ENCODE measurements at regions not wholly inside any gene's neighbourhood (a gene's known extent, or its start where the extent isn't known, plus 50 kb on each side); places are given as distances from the start of the nearest gene placed in this dataset.
A peak's percentile ranks its signal among the peaks of the same experiment; 100 is the strongest.
"Not testable (repeated sequence)": the region's sequence is repeated elsewhere in the genome, so short reads cannot be mapped to it uniquely, and the experiment has no call there.

GRCh38 chr20:52424357-52424942 lies 232.9 kb upstream of the ZFP64 start:
- H3K4me1 ChIP-seq (ENCODE audit: control insufficient read depth in 5 of 5, insufficient read depth in 5 of 5, low read length in 5 of 5); H3K9ac ChIP-seq (ENCODE audit: low read length in 5 of 5); H3K27ac ChIP-seq (ENCODE audit: low read depth, low read length); H3K36me3 ChIP-seq (ENCODE audit: control insufficient read depth in 5 of 5, insufficient read depth in 5 of 5, low read length in 5 of 5); H3K27me3 ChIP-seq (ENCODE audit: control insufficient read depth in 5 of 5, insufficient read depth in 4 of 5, low read length in 5 of 5): not testable (repeated sequence)
- H3K9me3 ChIP-seq (ENCODE audit: control insufficient read depth in 5 of 5, low read length in 5 of 5): peaks cover 0 to 16% (median 12%) of the 10 kb centered on the region in 5 donors
- peak overlapping the region in 1 of 5 donors; percentile 13 for H3K4me3 ChIP-seq (ENCODE audit: low read depth in 1 of 5, low read length in 5 of 5)

- not testable (repeated sequence) for H3K27me3 ChIP-seq (ENCODE audit: control insufficient read depth in 5 of 5, insufficient read depth in 4 of 5, low read length in 5 of 5); H3K36me3 ChIP-seq (ENCODE audit: control insufficient read depth in 5 of 5, insufficient read depth in 5 of 5, low read length in 5 of 5); H3K4me3 ChIP-seq (ENCODE audit: low read depth in 1 of 5, low read length in 5 of 5); H3K9ac ChIP-seq (ENCODE audit: low read length in 5 of 5); H3K27ac ChIP-seq (ENCODE audit: low read depth, low read length); H3K4me1 ChIP-seq (ENCODE audit: control insufficient read depth in 5 of 5, insufficient read depth in 5 of 5, low read length in 5 of 5)
- H3K9me3 ChIP-seq (ENCODE audit: control insufficient read depth in 5 of 5, low read length in 5 of 5): peaks cover 0 to 21% (median 12%) of the 10 kb centered on the region in 5 donors
Measured at GRCh38 chr20:52423536-52424140, 232.1 kb upstream of the ZFP64 start.

- no peaks in the 10 kb centered on the region for H3K27me3 ChIP-seq (ENCODE audit: control insufficient read depth in 5 of 5, insufficient read depth in 4 of 5, low read length in 5 of 5)
- H3K4me3 ChIP-seq (ENCODE audit: low read depth in 1 of 5, low read length in 5 of 5): no peak overlapping the region
- peaks cover 0 to 8% (median 0%) of the 10 kb centered on the region in 5 donors for H3K4me1 ChIP-seq (ENCODE audit: control insufficient read depth in 5 of 5, insufficient read depth in 5 of 5, low read length in 5 of 5)
- H3K9ac ChIP-seq (ENCODE audit: low read length in 5 of 5): no peak overlapping the region
- peaks cover 0 to 21% (median 12%) of the 10 kb centered on the region in 5 donors for H3K9me3 ChIP-seq (ENCODE audit: control insufficient read depth in 5 of 5, low read length in 5 of 5)
- no peak overlapping the region for H3K27ac ChIP-seq (ENCODE audit: low read depth, low read length)
- H3K36me3 ChIP-seq (ENCODE audit: control insufficient read depth in 5 of 5, insufficient read depth in 5 of 5, low read length in 5 of 5): no peaks in the 10 kb centered on the region
Measured at GRCh38 chr20:52422574-52423336, 231.2 kb upstream of the ZFP64 start.

GRCh38 chr20:52420805-52421204 lies 229.2 kb upstream of the ZFP64 start:
- H3K9ac ChIP-seq (ENCODE audit: low read length in 5 of 5): no peak overlapping the region
- H3K4me3 ChIP-seq (ENCODE audit: low read depth in 1 of 5, low read length in 5 of 5): no peak overlapping the region
- H3K9me3 ChIP-seq (ENCODE audit: control insufficient read depth in 5 of 5, low read length in 5 of 5): peaks cover 0 to 21% (median 12%) of the 10 kb centered on the region in 5 donors
- no peaks in the 10 kb centered on the region for H3K36me3 ChIP-seq (ENCODE audit: control insufficient read depth in 5 of 5, insufficient read depth in 5 of 5, low read length in 5 of 5)
- peaks cover 0 to 8% (median 0%) of the 10 kb centered on the region in 5 donors for H3K4me1 ChIP-seq (ENCODE audit: control insufficient read depth in 5 of 5, insufficient read depth in 5 of 5, low read length in 5 of 5)
- H3K27me3 ChIP-seq (ENCODE audit: control insufficient read depth in 5 of 5, insufficient read depth in 4 of 5, low read length in 5 of 5): no peaks in the 10 kb centered on the region
- H3K27ac ChIP-seq (ENCODE audit: low read depth, low read length): no peak overlapping the region

- H3K27me3 ChIP-seq (ENCODE audit: control insufficient read depth in 5 of 5, insufficient read depth in 4 of 5, low read length in 5 of 5): no peaks in the 10 kb centered on the region
- peaks cover 0 to 22% (median 12%) of the 10 kb centered on the region in 5 donors for H3K9me3 ChIP-seq (ENCODE audit: control insufficient read depth in 5 of 5, low read length in 5 of 5)
- H3K9ac ChIP-seq (ENCODE audit: low read length in 5 of 5): no peak overlapping the region
- no peaks in the 10 kb centered on the region for H3K36me3 ChIP-seq (ENCODE audit: control insufficient read depth in 5 of 5, insufficient read depth in 5 of 5, low read length in 5 of 5)
- H3K4me3 ChIP-seq (ENCODE audit: low read depth in 1 of 5, low read length in 5 of 5): no peak overlapping the region
- no peak overlapping the region for H3K27ac ChIP-seq (ENCODE audit: low read depth, low read length)
- peaks cover 0 to 4% (median 0%) of the 10 kb centered on the region in 5 donors for H3K4me1 ChIP-seq (ENCODE audit: control insufficient read depth in 5 of 5, insufficient read depth in 5 of 5, low read length in 5 of 5)
Measured at GRCh38 chr20:52419205-52419604, 227.6 kb upstream of the ZFP64 start.

GRCh38 chr20:52416953-52417352 lies 225.4 kb upstream of the ZFP64 start:
- Histone ChIP-seq H3K4me1 (ENCODE audit: control insufficient read depth in 5 of 5, insufficient read depth in 5 of 5, low read length in 5 of 5) (no peaks in the 10 kb centered on the region), H3K9me3 (ENCODE audit: control insufficient read depth in 5 of 5, low read length in 5 of 5) (peaks cover 0 to 18% (median 8%) of the 10 kb centered on the region in 5 donors), H3K36me3 (ENCODE audit: control insufficient read depth in 5 of 5, insufficient read depth in 5 of 5, low read length in 5 of 5) (no peaks in the 10 kb centered on the region), H3K27me3 (ENCODE audit: control insufficient read depth in 5 of 5, insufficient read depth in 4 of 5, low read length in 5 of 5) (no peaks in the 10 kb centered on the region), H3K27ac (ENCODE audit: low read depth, low read length) (no peak overlapping the region), H3K4me3 (ENCODE audit: low read depth in 1 of 5, low read length in 5 of 5) (no peak overlapping the region), H3K9ac (ENCODE audit: low read length in 5 of 5) (no peak overlapping the region)

- Histone ChIP-seq H3K4me1 (ENCODE audit: control insufficient read depth in 5 of 5, insufficient read depth in 5 of 5, low read length in 5 of 5) (peaks cover 0 to 3% (median 0%) of the 10 kb centered on the region in 5 donors), H3K9ac (ENCODE audit: low read length in 5 of 5) (no peak overlapping the region), H3K27ac (ENCODE audit: low read depth, low read length) (no peak overlapping the region), H3K27me3 (ENCODE audit: control insufficient read depth in 5 of 5, insufficient read depth in 4 of 5, low read length in 5 of 5) (peaks cover 0 to 9% (median 0%) of the 10 kb centered on the region in 5 donors), H3K36me3 (ENCODE audit: control insufficient read depth in 5 of 5, insufficient read depth in 5 of 5, low read length in 5 of 5) (no peaks in the 10 kb centered on the region), H3K9me3 (ENCODE audit: control insufficient read depth in 5 of 5, low read length in 5 of 5) (peaks cover 0 to 6% (median 0%) of the 10 kb centered on the region in 5 donors), H3K4me3 (ENCODE audit: low read depth in 1 of 5, low read length in 5 of 5) (no peak overlapping the region)
Measured at GRCh38 chr20:52411611-52412010, 220.0 kb upstream of the ZFP64 start.

GRCh38 chr20:52410731-52411234 lies 219.2 kb upstream of the ZFP64 start:
- Histone ChIP-seq H3K4me3 (ENCODE audit: low read depth in 1 of 5, low read length in 5 of 5) (no peak overlapping the region), H3K9me3 (ENCODE audit: control insufficient read depth in 5 of 5, low read length in 5 of 5) (peaks cover 0 to 6% (median 0%) of the 10 kb centered on the region in 5 donors), H3K27ac (ENCODE audit: low read depth, low read length) (no peak overlapping the region), H3K4me1 (ENCODE audit: control insufficient read depth in 5 of 5, insufficient read depth in 5 of 5, low read length in 5 of 5) (peaks cover 0 to 3% (median 0%) of the 10 kb centered on the region in 5 donors), H3K36me3 (ENCODE audit: control insufficient read depth in 5 of 5, insufficient read depth in 5 of 5, low read length in 5 of 5) (no peaks in the 10 kb centered on the region), H3K9ac (ENCODE audit: low read length in 5 of 5) (no peak overlapping the region), H3K27me3 (ENCODE audit: control insufficient read depth in 5 of 5, insufficient read depth in 4 of 5, low read length in 5 of 5) (peaks cover 0 to 9% (median 0%) of the 10 kb centered on the region in 5 donors)

GRCh38 chr20:52410182-52410647 lies 218.6 kb upstream of the ZFP64 start:
- Histone ChIP-seq H3K9ac (ENCODE audit: low read length in 5 of 5) (no peak overlapping the region), H3K27ac (ENCODE audit: low read depth, low read length) (no peak overlapping the region), H3K36me3 (ENCODE audit: control insufficient read depth in 5 of 5, insufficient read depth in 5 of 5, low read length in 5 of 5) (no peaks in the 10 kb centered on the region), H3K9me3 (ENCODE audit: control insufficient read depth in 5 of 5, low read length in 5 of 5) (peaks cover 0 to 6% (median 0%) of the 10 kb centered on the region in 5 donors), H3K4me1 (ENCODE audit: control insufficient read depth in 5 of 5, insufficient read depth in 5 of 5, low read length in 5 of 5) (peaks cover 0 to 3% (median 0%) of the 10 kb centered on the region in 5 donors), H3K4me3 (ENCODE audit: low read depth in 1 of 5, low read length in 5 of 5) (no peak overlapping the region), H3K27me3 (ENCODE audit: control insufficient read depth in 5 of 5, insufficient read depth in 4 of 5, low read length in 5 of 5) (peaks cover 0 to 9% (median 0%) of the 10 kb centered on the region in 5 donors)

GRCh38 chr20:52405986-52406385 lies 214.4 kb upstream of the ZFP64 start:
- no peak overlapping the region for H3K4me3 ChIP-seq (ENCODE audit: low read depth in 1 of 5, low read length in 5 of 5)
- H3K9ac ChIP-seq (ENCODE audit: low read length in 5 of 5): no peak overlapping the region
- H3K27ac ChIP-seq (ENCODE audit: low read depth, low read length): no peak overlapping the region
- no peaks in the 10 kb centered on the region for H3K36me3 ChIP-seq (ENCODE audit: control insufficient read depth in 5 of 5, insufficient read depth in 5 of 5, low read length in 5 of 5)
- H3K9me3 ChIP-seq (ENCODE audit: control insufficient read depth in 5 of 5, low read length in 5 of 5): no peaks in the 10 kb centered on the region
- peaks cover 0 to 3% (median 0%) of the 10 kb centered on the region in 5 donors for H3K4me1 ChIP-seq (ENCODE audit: control insufficient read depth in 5 of 5, insufficient read depth in 5 of 5, low read length in 5 of 5)
- peaks cover 0 to 6% (median 2%) of the 10 kb centered on the region in 5 donors for H3K27me3 ChIP-seq (ENCODE audit: control insufficient read depth in 5 of 5, insufficient read depth in 4 of 5, low read length in 5 of 5)

All from subcutaneous abdominal adipose tissue (tissue), 5 donors.